Activated naive CD8-positive, alpha-beta T cell (primary cell): ENCODE measurements at regions not wholly inside any gene's neighbourhood (a gene's known extent, or its start where the extent isn't known, plus 50 kb on each side); places are given as distances from the start of the nearest gene placed in this dataset.

Source experiments
- H3K27ac Mint-ChIP-seq: one replicate; pipeline ENCODE4 v1.8.0; 2021; ENCODE audit warnings: mixed read lengths
- H3K27me3 Mint-ChIP-seq: one replicate; pipeline ENCODE4 v1.8.0; 2021; ENCODE audit warnings: mixed read lengths
- H3K36me3 Mint-ChIP-seq: one replicate; pipeline ENCODE4 v1.8.0; 2021; ENCODE audit warnings: mixed read lengths
- H3K4me1 Mint-ChIP-seq: one replicate; pipeline ENCODE4 v1.8.0; 2021; ENCODE audit warnings: low read depth, mixed read lengths
- H3K4me3 Mint-ChIP-seq: one replicate; pipeline ENCODE4 v1.8.0; 2021; ENCODE audit warnings: mild to moderate bottlenecking, mixed read lengths
- H3K9me3 Mint-ChIP-seq: one replicate; pipeline ENCODE4 v1.8.0; 2021; ENCODE audit warnings: low read depth, mixed read lengths

DNA sequence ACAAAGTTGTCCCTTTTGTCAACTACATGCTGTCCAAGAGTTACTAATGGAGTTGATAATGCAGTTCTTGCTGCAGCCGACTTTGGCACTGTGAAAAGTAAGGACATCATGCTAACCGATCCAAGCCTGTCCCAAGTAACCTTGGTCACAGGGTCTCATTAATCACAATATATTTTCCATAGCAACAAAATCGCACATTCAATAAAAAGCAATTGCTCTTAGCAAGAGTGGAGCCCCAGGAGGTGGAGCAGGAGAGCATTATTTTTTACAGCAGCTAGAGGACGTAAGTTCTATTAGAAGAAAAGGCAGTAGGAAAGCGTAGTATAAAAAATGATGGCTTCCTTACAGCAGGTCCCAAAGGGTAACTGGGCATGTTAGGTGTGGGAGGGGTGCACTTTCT, 570.3 kb downstream of the EBF1 start:
- H3K27me3 Mint-ChIP-seq = no peaks in the 10 kb centered on the region
- H3K36me3 Mint-ChIP-seq = peaks cover 3% of the 10 kb centered on the region
- H3K4me1 Mint-ChIP-seq = no peaks in the 10 kb centered on the region

GRCh38 chr5:158525663-158526062, 574.1 kb downstream of the EBF1 start:
- Mint-ChIP-seq H3K9me3 (no peaks in the 10 kb centered on the region), H3K36me3 (peaks cover 3% of the 10 kb centered on the region), H3K4me3 (no peak overlapping the region), H3K27me3 (no peaks in the 10 kb centered on the region), H3K4me1 (no peaks in the 10 kb centered on the region), H3K27ac (no peak overlapping the region)

More for the DNA sequence above, 570.3 kb downstream of the EBF1 start:
- Mint-ChIP-seq H3K9me3 (no peaks in the 10 kb centered on the region), H3K4me3 (no peak overlapping the region), H3K27ac (no peak overlapping the region)

GRCh38 chr5:158524070-158524469, 575.6 kb downstream of the EBF1 start:
- peaks cover 3% of the 10 kb centered on the region for H3K36me3 Mint-ChIP-seq
- no peaks in the 10 kb centered on the region for H3K27me3 Mint-ChIP-seq
- no peaks in the 10 kb centered on the region for H3K9me3 Mint-ChIP-seq
- H3K27ac Mint-ChIP-seq = no peak overlapping the region
- H3K4me1 Mint-ChIP-seq = no peaks in the 10 kb centered on the region
- no peak overlapping the region for H3K4me3 Mint-ChIP-seq

DNA sequence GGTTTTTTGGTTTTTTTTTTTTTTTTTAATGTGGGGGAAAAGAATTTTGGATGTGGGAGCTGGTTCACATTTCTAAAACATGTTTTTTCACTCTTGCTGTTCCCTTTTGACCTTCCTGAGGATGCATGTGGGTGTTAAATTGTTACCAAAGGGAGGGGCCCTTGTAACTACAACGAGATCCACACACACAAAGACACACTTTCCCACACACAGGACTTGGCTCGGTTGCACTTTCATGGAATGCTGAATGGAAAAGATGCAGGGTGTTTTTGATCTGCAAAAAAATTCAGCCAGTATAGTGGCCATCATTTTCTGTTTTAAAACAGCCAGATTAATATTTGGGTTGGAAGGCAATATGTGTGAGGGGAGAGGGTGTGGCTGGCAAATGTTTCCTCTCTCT, 576.9 kb downstream of the EBF1 start:
- Mint-ChIP-seq H3K4me1 (no peaks in the 10 kb centered on the region), H3K27me3 (no peaks in the 10 kb centered on the region), H3K4me3 (no peak overlapping the region), H3K36me3 (peaks cover under 1% of the 10 kb centered on the region), H3K9me3 (no peaks in the 10 kb centered on the region), H3K27ac (no peak overlapping the region)

DNA sequence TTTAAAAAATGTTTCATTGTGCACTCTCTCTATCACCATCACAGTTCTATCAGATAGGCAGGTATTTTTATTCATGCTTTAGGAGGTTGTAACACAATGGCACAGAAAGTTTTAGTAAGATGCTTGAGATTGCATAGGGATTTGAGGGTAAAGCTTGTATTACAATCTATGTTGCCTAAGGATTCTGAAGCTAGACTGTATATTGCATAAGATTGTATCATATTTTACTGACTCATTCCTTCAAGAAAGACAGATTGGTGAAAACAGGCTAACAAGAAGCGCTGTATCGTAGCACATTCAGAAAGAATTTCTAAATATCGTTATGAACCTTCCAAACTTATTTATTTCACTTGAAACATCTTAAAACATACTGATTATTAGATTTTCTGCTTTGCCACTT, 577.7 kb downstream of the EBF1 start:
- H3K9me3 Mint-ChIP-seq = no peaks in the 10 kb centered on the region
- no peak overlapping the region for H3K27ac Mint-ChIP-seq
- H3K4me3 Mint-ChIP-seq = no peak overlapping the region
- no peaks in the 10 kb centered on the region for H3K27me3 Mint-ChIP-seq
- no peaks in the 10 kb centered on the region for H3K36me3 Mint-ChIP-seq
- H3K4me1 Mint-ChIP-seq = no peaks in the 10 kb centered on the region

- Mint-ChIP-seq H3K9me3 (no peaks in the 10 kb centered on the region), H3K27me3 (no peaks in the 10 kb centered on the region), H3K4me1 (peaks cover 7% of the 10 kb centered on the region), H3K36me3 (no peaks in the 10 kb centered on the region), H3K27ac (no peak overlapping the region), H3K4me3 (no peak overlapping the region)
Observed at GRCh38 chr5:158519433-158520021, 580.2 kb downstream of the EBF1 start.

DNA sequence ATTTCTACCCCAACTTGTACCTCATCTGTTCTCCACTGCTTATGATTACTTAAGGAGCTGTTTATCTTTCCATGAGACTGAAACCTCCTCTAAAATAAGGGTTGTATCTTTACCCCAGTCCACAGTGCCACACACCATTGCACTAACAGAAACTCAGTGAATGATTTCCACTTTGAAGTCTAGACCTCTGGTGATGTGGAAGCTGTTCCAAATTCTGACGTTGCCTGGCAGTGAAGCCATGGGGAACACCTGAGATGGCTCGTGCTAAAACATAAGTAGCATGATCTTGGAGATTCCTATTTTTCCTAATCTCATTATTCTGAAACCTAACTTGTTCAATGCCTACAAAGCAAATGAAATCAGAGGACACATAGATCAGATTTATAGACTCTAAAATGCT, 583.2 kb downstream of the EBF1 start:
- Mint-ChIP-seq H3K36me3 (no peaks in the 10 kb centered on the region), H3K4me1 (peaks cover 34% of the 10 kb centered on the region), H3K9me3 (no peaks in the 10 kb centered on the region), H3K27me3 (no peaks in the 10 kb centered on the region), H3K27ac (no peak overlapping the region), H3K4me3 (no peak overlapping the region)

DNA sequence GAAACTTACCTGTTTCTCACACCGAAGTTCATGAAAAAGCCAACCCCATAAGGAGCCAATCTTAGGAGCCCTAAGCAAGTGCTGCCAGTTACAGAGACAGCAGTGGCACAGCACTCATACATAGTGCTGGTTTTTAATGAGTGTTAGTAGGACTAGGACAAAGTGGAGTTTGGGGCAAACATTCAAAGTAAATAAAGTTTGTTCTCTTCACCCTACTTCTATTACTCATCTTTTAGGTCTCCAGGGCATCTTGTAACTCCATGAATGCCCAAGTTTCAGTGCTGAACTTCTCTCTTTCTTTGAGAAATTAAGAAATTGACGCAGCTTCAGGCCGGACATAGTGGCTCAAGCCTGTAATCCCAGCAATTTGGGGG, 584.7 kb downstream of the EBF1 start:
- Mint-ChIP-seq H3K4me3 (no peak overlapping the region), H3K9me3 (no peaks in the 10 kb centered on the region), H3K27ac (peak overlapping the region; percentile 76), H3K36me3 (no peaks in the 10 kb centered on the region), H3K27me3 (no peaks in the 10 kb centered on the region), H3K4me1 (peaks cover 39% of the 10 kb centered on the region)

GRCh38 chr5:158514319-158514985, 585.3 kb downstream of the EBF1 start:
- H3K36me3 Mint-ChIP-seq = no peaks in the 10 kb centered on the region
- peak overlapping the region; percentile 6 for H3K4me3 Mint-ChIP-seq
- no peaks in the 10 kb centered on the region for H3K9me3 Mint-ChIP-seq
- no peaks in the 10 kb centered on the region for H3K27me3 Mint-ChIP-seq
- H3K27ac Mint-ChIP-seq = peak overlapping the region; percentile 76
- peaks cover 39% of the 10 kb centered on the region for H3K4me1 Mint-ChIP-seq

DNA sequence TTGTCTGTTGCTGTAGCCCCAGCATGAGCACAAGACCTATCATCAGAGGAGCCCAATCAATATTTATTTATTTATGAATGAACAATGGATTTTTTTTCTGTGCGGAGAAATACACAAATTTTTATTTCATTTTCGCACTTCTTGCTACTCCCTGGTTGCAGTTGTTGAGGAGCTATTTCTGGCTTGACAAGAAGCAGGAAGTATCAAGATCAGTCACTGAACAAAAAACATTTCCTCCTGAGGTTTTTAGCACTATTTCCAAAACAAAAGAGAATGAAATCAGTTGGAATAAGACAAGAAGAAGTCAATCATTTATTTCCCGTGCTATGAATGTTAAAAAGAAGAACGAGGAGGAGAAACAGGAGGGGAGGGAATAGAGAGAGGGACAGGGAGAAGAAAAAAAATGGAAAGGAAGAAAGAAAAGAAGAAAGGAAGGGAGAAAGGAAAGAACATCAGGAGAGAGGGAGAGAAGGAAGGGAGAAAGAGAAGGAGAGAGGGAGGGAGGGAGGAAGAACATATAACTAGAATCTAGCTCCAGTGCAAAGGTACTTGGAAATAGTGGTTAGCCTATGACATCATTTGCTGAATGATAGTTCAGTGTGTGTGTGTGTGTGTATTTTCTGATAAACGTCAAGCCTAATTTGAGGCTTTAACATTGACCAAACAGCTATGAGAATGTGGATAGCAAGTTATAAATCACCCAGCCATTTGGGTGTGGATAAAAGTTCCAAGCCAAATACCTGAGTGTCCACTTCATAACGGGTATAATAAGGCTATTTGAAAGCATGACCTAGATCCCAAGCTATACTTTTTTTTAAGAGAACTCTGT, 586.0 kb downstream of the EBF1 start:
- no peaks in the 10 kb centered on the region for H3K27me3 Mint-ChIP-seq
- H3K27ac Mint-ChIP-seq = peak overlapping the region; percentile 52
- peaks cover 39% of the 10 kb centered on the region for H3K4me1 Mint-ChIP-seq
- H3K36me3 Mint-ChIP-seq = no peaks in the 10 kb centered on the region
- no peaks in the 10 kb centered on the region for H3K9me3 Mint-ChIP-seq
- peak overlapping the region; percentile 42 for H3K4me3 Mint-ChIP-seq

- Mint-ChIP-seq H3K36me3 (peaks cover under 1% of the 10 kb centered on the region), H3K9me3 (peaks cover 9% of the 10 kb centered on the region), H3K27ac (peak overlapping the region; percentile 54), H3K27me3 (no peaks in the 10 kb centered on the region), H3K4me1 (peaks cover 39% of the 10 kb centered on the region), H3K4me3 (no peak overlapping the region)
Observed at GRCh38 chr5:158511454-158511853, 588.3 kb downstream of the EBF1 start.

- no peak overlapping the region for H3K27ac Mint-ChIP-seq
- no peaks in the 10 kb centered on the region for H3K27me3 Mint-ChIP-seq
Observed at GRCh38 chr5:158510479-158510878, 589.2 kb downstream of the EBF1 start.

GRCh38 chr5:158506648-158507047, 593.1 kb downstream of the EBF1 start:
- peaks cover 5% of the 10 kb centered on the region for H3K36me3 Mint-ChIP-seq

More at GRCh38 chr5:158510479-158510878, 589.2 kb downstream of the EBF1 start:
- Mint-ChIP-seq H3K9me3 (peaks cover 18% of the 10 kb centered on the region), H3K4me3 (no peak overlapping the region), H3K36me3 (peaks cover 5% of the 10 kb centered on the region), H3K4me1 (peaks cover 36% of the 10 kb centered on the region)

DNA sequence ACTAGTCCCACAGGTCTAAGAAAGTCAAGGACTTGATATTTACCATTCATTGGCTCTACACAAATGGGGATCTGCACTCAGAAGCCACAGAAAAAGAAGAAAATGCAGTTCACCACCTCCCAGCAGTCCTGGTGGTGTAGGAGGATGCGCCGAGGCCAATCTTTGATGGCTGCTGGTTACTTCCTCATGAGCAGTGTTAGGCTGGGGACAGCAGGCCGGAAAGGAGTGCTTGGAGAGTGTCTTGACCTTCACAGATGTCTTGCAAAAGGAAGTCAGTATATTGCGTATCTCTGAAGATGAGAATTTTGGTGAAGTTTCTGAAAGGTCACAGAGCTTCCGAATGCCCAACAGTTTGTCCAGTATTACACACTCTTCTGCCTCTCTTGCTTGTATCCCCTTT, 597.0 kb downstream of the EBF1 start:
- Mint-ChIP-seq H3K4me1 (no peaks in the 10 kb centered on the region), H3K9me3 (peaks cover 27% of the 10 kb centered on the region), H3K27me3 (no peaks in the 10 kb centered on the region), H3K36me3 (peaks cover 5% of the 10 kb centered on the region), H3K27ac (no peak overlapping the region), H3K4me3 (no peak overlapping the region)

More at GRCh38 chr5:158506648-158507047, 593.1 kb downstream of the EBF1 start:
- peaks cover 6% of the 10 kb centered on the region for H3K4me1 Mint-ChIP-seq
- H3K27me3 Mint-ChIP-seq = no peaks in the 10 kb centered on the region
- peaks cover 27% of the 10 kb centered on the region for H3K9me3 Mint-ChIP-seq
- no peak overlapping the region for H3K27ac Mint-ChIP-seq
- no peak overlapping the region for H3K4me3 Mint-ChIP-seq

GRCh38 chr5:158499892-158500418, 599.8 kb downstream of the EBF1 start:
- Mint-ChIP-seq H3K4me3 (no peak overlapping the region), H3K36me3 (no peaks in the 10 kb centered on the region), H3K4me1 (no peaks in the 10 kb centered on the region), H3K9me3 (peaks cover 3% of the 10 kb centered on the region), H3K27me3 (no peaks in the 10 kb centered on the region), H3K27ac (no peak overlapping the region)
